Activated CD4-positive, alpha-beta memory T cell treated with anti-CD3 and anti-CD28 coated beads for 36 hours (primary cell): ENCODE measurements at regions not wholly inside any gene's neighbourhood (a gene's known extent, or its start where the extent isn't known, plus 50 kb on each side); places are given as distances from the start of the nearest gene placed in this dataset.

Source experiments
- CTCF ChIA-PET: fragments of 350-600 bp; sonication (Branson Sonifier 250); formaldehyde crosslinking; loops from one replicate; lab custom pipeline; 2021; ENCODE audit warnings: antibody characterized with exemption, inconsistent platforms; lab: Charles Lee
- POLR2A ChIA-PET: fragments of 350-600 bp; sonication (Branson Sonifier 250); formaldehyde crosslinking; loops from one replicate; lab custom pipeline; 2021; ENCODE audit warnings: antibody characterized with exemption; lab: Charles Lee
- DNase-seq: peaks from one replicate; pipeline ENCODE4 v3.0.0-alpha.2; 2020
- H3K27ac Mint-ChIP-seq: one replicate; pipeline ENCODE4 v1.8.0; 2021; ENCODE audit warnings: mixed read lengths
- H3K27me3 Mint-ChIP-seq: one replicate; pipeline ENCODE4 v1.8.0; 2021; ENCODE audit warnings: mixed read lengths
- H3K36me3 Mint-ChIP-seq: one replicate; pipeline ENCODE4 v1.8.0; 2021; ENCODE audit warnings: mixed read lengths
- H3K4me1 Mint-ChIP-seq: one replicate; pipeline ENCODE4 v1.8.0; 2021; ENCODE audit warnings: low read depth, mixed read lengths
- H3K4me3 Mint-ChIP-seq: one replicate; pipeline ENCODE4 v1.8.0; 2021; ENCODE audit warnings: mild to moderate bottlenecking, mixed read lengths
- H3K9me3 Mint-ChIP-seq: one replicate; pipeline ENCODE4 v1.8.0; 2021; ENCODE audit warnings: mixed read lengths
- intact Hi-C: fragments of 100-400 bp; cut with micrococcal nuclease; formaldehyde crosslinking; loops from one replicate; pipeline ENCODE4 v1.15.1; 2023

- Mint-ChIP-seq H3K27me3 (peaks cover 25% of the 10 kb centered on the region), H3K4me1 (peaks cover under 1% of the 10 kb centered on the region), H3K36me3 (no peaks in the 10 kb centered on the region), H3K4me3 (no peak overlapping the region), H3K27ac (no peak overlapping the region), H3K9me3 (no peaks in the 10 kb centered on the region)
- ChIA-PET CTCF (interaction anchor here (1.3 kb wide), 1 partner anchor 10 kb away, joined by 3 read pairs; no protein-coding TSS in a partner anchor), POLR2A (no interaction called here)
- no peak for DNase-seq
- intact Hi-C loops, result no loop called here
Measured at GRCh38 chr2:348361-348916, 60.5 kb upstream of the ALKAL2 start.

- intact Hi-C loops, result no loop called here
- Mint-ChIP-seq H3K27ac (no peak overlapping the region), H3K9me3 (no peaks in the 10 kb centered on the region), H3K36me3 (no peaks in the 10 kb centered on the region), H3K4me1 (peaks cover 3% of the 10 kb centered on the region), H3K27me3 (peaks cover 22% of the 10 kb centered on the region), H3K4me3 (no peak overlapping the region)
- POLR2A ChIA-PET, result no interaction called here
- DNase-seq, result no peak
- CTCF ChIA-PET, result no interaction called here
Measured at GRCh38 chr2:344811-345210, 56.9 kb upstream of the ALKAL2 start.

- peaks cover 4% of the 10 kb centered on the region for H3K36me3 Mint-ChIP-seq
- H3K4me1 Mint-ChIP-seq, result peaks cover 3% of the 10 kb centered on the region
- H3K27ac Mint-ChIP-seq, result no peak overlapping the region
- intact Hi-C loops, result no loop called here
- peaks cover 8% of the 10 kb centered on the region for H3K9me3 Mint-ChIP-seq
- CTCF ChIA-PET, result no interaction called here
- POLR2A ChIA-PET, result no interaction called here
- H3K4me3 Mint-ChIP-seq, result no peak overlapping the region
- H3K27me3 Mint-ChIP-seq, result peaks cover 29% of the 10 kb centered on the region
- DNase-seq, result no peak
Measured at GRCh38 chr2:343355-343754, 55.5 kb upstream of the ALKAL2 start.

- H3K36me3 Mint-ChIP-seq, result peaks cover 12% of the 10 kb centered on the region
- no peak for DNase-seq
- ChIA-PET POLR2A (no interaction called here), CTCF (interaction anchor here (0.7 kb wide), 1 partner anchor 9 kb away, joined by 3 read pairs; no protein-coding TSS in a partner anchor)
- H3K4me1 Mint-ChIP-seq, result peaks cover 3% of the 10 kb centered on the region
- H3K27me3 Mint-ChIP-seq, result peaks cover 31% of the 10 kb centered on the region
- H3K27ac Mint-ChIP-seq, result no peak overlapping the region
- H3K4me3 Mint-ChIP-seq, result no peak overlapping the region
- peaks cover 21% of the 10 kb centered on the region for H3K9me3 Mint-ChIP-seq
- intact Hi-C loops, result no loop called here
Measured at GRCh38 chr2:341912-342311, 54.0 kb upstream of the ALKAL2 start.

- Mint-ChIP-seq H3K27me3 (peaks cover 25% of the 10 kb centered on the region), H3K9me3 (peaks cover 28% of the 10 kb centered on the region), H3K4me3 (no peak overlapping the region), H3K4me1 (peaks cover 3% of the 10 kb centered on the region), H3K36me3 (peaks cover 13% of the 10 kb centered on the region), H3K27ac (no peak overlapping the region)
- DNase-seq, result no peak
- intact Hi-C loops, result no loop called here
- POLR2A ChIA-PET, result no interaction called here
- CTCF ChIA-PET, result no interaction called here
Measured at GRCh38 chr2:341017-341542, 53.2 kb upstream of the ALKAL2 start.
